ENCODE measurements at regions not wholly inside any gene's neighbourhood (a gene's known extent, or its start where the extent isn't known, plus 50 kb on each side); places are given as distances from the start of the nearest gene placed in this dataset.
"Not testable (repeated sequence)": the region's sequence is repeated elsewhere in the genome, so short reads cannot be mapped to it uniquely, and the experiment has no call there.

- Histone ChIP-seq H3K9ac (ENCODE audit: low read length) (no peak overlapping the region), H3K4me3 (ENCODE audit: low read length) (no peak overlapping the region), H3K36me3 (ENCODE audit: control insufficient read depth, insufficient read depth, low read length) (no peaks in the 10 kb centered on the region), H3K9me3 (ENCODE audit: control insufficient read depth, low read length) (no peaks in the 10 kb centered on the region), H3K4me1 (ENCODE audit: control insufficient read depth, insufficient read depth, low read length) (no peaks in the 10 kb centered on the region), H3K27me3 (ENCODE audit: control insufficient read depth, insufficient read depth, low read length) (no peaks in the 10 kb centered on the region)
These were observed 151.4 kb upstream of the P2RY1 start for GRCh38 chr3:152683521-152683999.

DNA sequence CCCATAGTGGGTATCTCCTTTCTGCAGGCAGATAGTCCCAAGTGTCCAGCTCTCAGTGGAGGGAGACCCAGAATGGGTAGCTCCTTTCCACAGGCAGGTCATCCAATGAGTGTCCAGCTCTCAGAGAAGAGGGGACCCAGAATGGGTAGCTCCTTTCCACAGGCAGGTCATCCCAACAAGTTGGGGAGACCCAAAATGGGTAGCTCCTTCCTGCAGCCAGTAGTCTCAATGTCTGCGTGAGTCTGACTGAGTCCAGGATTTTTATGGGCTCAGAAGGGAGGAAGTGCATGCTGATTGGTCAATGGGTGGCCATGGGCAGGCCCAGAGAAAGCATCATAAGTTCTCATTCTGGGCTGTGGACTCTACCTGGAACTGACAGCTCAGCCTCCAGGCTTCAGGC is 150.7 kb upstream of the P2RY1 start:
- Histone ChIP-seq H3K4me3 (ENCODE audit: low read length) (no peak overlapping the region), H3K9ac (ENCODE audit: low read length) (no peak overlapping the region), H3K36me3 (ENCODE audit: control insufficient read depth, insufficient read depth, low read length) (no peaks in the 10 kb centered on the region), H3K9me3 (ENCODE audit: control insufficient read depth, low read length) (no peaks in the 10 kb centered on the region), H3K27me3 (ENCODE audit: control insufficient read depth, insufficient read depth, low read length) (no peaks in the 10 kb centered on the region), H3K4me1 (ENCODE audit: control insufficient read depth, insufficient read depth, low read length) (no peaks in the 10 kb centered on the region)

DNA sequence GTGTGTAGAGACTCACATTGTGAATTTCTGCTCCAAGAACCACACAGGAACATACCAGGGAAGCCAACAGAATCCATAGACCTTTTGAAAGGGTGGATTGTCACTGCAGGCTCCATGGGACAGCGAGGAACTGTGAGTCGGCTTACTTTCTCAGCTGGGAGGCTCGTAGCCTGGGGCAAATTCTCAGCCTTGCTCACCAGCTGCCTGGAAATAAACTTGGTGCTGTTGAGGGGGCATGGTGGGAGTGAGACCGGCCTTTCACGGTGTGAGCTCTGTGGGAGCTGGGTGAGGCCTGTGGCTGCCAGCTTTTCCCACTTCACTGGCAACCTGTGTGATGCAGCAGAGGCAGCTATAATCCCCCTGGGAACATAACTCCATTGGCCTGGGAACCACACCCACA is 146.6 kb upstream of the P2RY1 start:
- H3K4me1 ChIP-seq (ENCODE audit: control insufficient read depth, insufficient read depth, low read length) = no peaks in the 10 kb centered on the region
- no peak overlapping the region for H3K9ac ChIP-seq (ENCODE audit: low read length)
- H3K9me3 ChIP-seq (ENCODE audit: control insufficient read depth, low read length) = no peaks in the 10 kb centered on the region
- no peaks in the 10 kb centered on the region for H3K36me3 ChIP-seq (ENCODE audit: control insufficient read depth, insufficient read depth, low read length)
- no peaks in the 10 kb centered on the region for H3K27me3 ChIP-seq (ENCODE audit: control insufficient read depth, insufficient read depth, low read length)
- H3K4me3 ChIP-seq (ENCODE audit: low read length) = no peak overlapping the region

- H3K36me3 ChIP-seq (ENCODE audit: control insufficient read depth, insufficient read depth, low read length); H3K9ac ChIP-seq (ENCODE audit: low read length); H3K4me3 ChIP-seq (ENCODE audit: low read length); H3K27me3 ChIP-seq (ENCODE audit: control insufficient read depth, insufficient read depth, low read length); H3K9me3 ChIP-seq (ENCODE audit: control insufficient read depth, low read length); H3K4me1 ChIP-seq (ENCODE audit: control insufficient read depth, insufficient read depth, low read length): not testable (repeated sequence)
These were observed 142.6 kb upstream of the P2RY1 start for GRCh38 chr3:152692326-152692725.

DNA sequence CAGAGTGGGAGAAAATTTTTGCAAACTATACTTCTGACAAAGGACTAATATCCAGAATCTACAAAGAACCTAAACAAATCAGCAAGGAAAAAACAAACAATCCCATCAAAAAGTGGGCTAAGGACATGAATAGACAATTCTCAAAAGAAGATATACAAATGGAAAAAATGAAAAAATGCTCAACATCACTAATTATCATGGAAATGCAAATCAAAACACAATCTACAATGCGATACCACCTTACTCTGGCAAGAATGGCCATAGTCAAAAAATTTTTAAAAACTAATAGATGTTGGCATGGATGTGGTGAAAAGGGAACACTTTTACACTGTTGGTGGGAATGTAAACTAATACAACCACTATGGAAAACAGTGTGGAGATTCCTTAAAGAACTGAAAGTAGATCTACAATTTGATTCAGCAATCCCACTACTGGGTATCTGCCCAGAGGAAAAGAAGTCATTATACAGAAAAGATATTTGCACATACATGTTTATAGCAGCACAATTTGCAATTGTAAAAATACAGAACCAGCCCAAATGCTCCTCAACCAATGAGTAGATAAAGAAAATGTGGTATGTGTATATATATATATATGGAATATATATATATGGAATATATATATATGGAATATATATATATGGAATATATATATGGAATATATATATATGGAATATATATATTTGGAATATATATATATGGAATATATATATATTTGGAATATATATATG is 141.2 kb upstream of the P2RY1 start:
- H3K4me1 ChIP-seq (ENCODE audit: control insufficient read depth, insufficient read depth, low read length); H3K4me3 ChIP-seq (ENCODE audit: low read length): not testable (repeated sequence)

DNA sequence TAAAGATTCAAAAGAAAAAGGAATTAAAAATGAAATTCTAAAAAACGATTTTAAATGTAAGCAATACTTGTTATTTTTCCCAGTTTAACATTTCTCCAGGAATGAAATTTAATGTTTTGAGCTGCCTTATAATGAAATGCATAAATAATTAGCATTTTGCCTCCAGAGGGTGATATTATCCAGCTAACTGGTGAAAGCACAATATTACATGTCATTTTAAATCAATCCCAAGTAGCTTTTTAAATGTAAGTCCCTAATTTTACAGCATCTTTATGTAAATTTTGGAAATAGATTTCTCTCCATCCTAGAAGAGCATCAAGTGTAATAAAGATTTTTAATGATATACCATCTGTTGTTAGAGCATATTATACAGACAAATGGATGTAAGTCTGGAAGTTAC is 139.1 kb upstream of the P2RY1 start:
- no peaks in the 10 kb centered on the region for H3K36me3 ChIP-seq (ENCODE audit: control insufficient read depth, insufficient read depth, low read length)
- no peaks in the 10 kb centered on the region for H3K27me3 ChIP-seq (ENCODE audit: control insufficient read depth, insufficient read depth, low read length)
- no peak overlapping the region for H3K4me3 ChIP-seq (ENCODE audit: low read length)
- H3K9ac ChIP-seq (ENCODE audit: low read length) = no peak overlapping the region
- H3K4me1 ChIP-seq (ENCODE audit: control insufficient read depth, insufficient read depth, low read length) = no peaks in the 10 kb centered on the region
- H3K9me3 ChIP-seq (ENCODE audit: control insufficient read depth, low read length) = no peaks in the 10 kb centered on the region

More for the DNA sequence above, 141.2 kb upstream of the P2RY1 start:
- not testable (repeated sequence) for H3K27me3 ChIP-seq (ENCODE audit: control insufficient read depth, insufficient read depth, low read length); H3K36me3 ChIP-seq (ENCODE audit: control insufficient read depth, insufficient read depth, low read length); H3K9me3 ChIP-seq (ENCODE audit: control insufficient read depth, low read length); H3K9ac ChIP-seq (ENCODE audit: low read length)

DNA sequence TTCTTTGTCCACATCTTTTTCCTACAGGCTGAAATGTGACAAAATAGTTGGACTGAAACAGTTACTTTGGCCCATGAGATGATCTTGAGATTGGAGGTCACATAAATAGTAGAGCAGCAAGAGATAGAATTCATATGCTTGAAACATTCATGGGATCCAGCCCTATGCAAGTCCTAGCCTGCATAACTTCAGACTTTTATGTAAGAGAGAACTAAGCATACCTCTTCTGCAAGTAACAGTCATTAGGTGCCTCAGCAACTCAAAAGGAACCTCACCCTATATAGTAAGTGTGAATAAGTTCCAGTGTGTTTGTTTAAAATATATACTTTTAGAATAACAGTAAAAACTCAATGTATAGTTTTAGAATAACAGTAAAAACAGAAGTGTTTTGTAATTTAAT is 138.0 kb upstream of the P2RY1 start:
- no peaks in the 10 kb centered on the region for H3K36me3 ChIP-seq (ENCODE audit: control insufficient read depth, insufficient read depth, low read length)
- H3K4me3 ChIP-seq (ENCODE audit: low read length) = no peak overlapping the region
- H3K9ac ChIP-seq (ENCODE audit: low read length) = no peak overlapping the region
- H3K4me1 ChIP-seq (ENCODE audit: control insufficient read depth, insufficient read depth, low read length) = no peaks in the 10 kb centered on the region
- no peaks in the 10 kb centered on the region for H3K27me3 ChIP-seq (ENCODE audit: control insufficient read depth, insufficient read depth, low read length)
- no peaks in the 10 kb centered on the region for H3K9me3 ChIP-seq (ENCODE audit: control insufficient read depth, low read length)

GRCh38 chr3:152703245-152703890 is 131.6 kb upstream of the P2RY1 start:
- Histone ChIP-seq H3K27me3 (ENCODE audit: control insufficient read depth, insufficient read depth, low read length) (no peaks in the 10 kb centered on the region), H3K4me1 (ENCODE audit: control insufficient read depth, insufficient read depth, low read length) (no peaks in the 10 kb centered on the region), H3K4me3 (ENCODE audit: low read length) (no peak overlapping the region), H3K9ac (ENCODE audit: low read length) (no peak overlapping the region), H3K9me3 (ENCODE audit: control insufficient read depth, low read length) (no peaks in the 10 kb centered on the region), H3K36me3 (ENCODE audit: control insufficient read depth, insufficient read depth, low read length) (no peaks in the 10 kb centered on the region)

- H3K27me3 ChIP-seq (ENCODE audit: control insufficient read depth, insufficient read depth, low read length) = no peaks in the 10 kb centered on the region
- no peak overlapping the region for H3K9ac ChIP-seq (ENCODE audit: low read length)
- H3K9me3 ChIP-seq (ENCODE audit: control insufficient read depth, low read length) = no peaks in the 10 kb centered on the region
- no peaks in the 10 kb centered on the region for H3K36me3 ChIP-seq (ENCODE audit: control insufficient read depth, insufficient read depth, low read length)
- no peaks in the 10 kb centered on the region for H3K4me1 ChIP-seq (ENCODE audit: control insufficient read depth, insufficient read depth, low read length)
- H3K4me3 ChIP-seq (ENCODE audit: low read length) = no peak overlapping the region
These were observed 127.8 kb upstream of the P2RY1 start for GRCh38 chr3:152706991-152707713.

DNA sequence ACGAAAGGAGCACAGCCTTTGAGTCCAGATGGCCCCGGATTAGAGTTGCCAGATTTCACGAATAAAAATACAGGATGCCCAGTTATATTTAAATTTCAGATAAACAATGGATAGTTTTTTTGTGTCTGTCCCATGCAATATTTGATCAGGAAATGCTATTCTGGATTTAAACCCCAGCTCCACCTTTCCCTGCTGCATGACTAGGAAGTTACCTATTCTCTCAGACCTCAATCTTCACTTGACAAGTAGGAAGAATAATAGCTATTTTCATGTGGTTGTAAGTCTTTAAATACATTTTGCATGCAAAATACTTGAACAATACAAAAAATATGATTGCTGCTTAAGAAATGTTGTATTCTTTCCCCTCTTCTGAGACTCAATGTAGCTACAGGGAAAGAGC is 125.3 kb upstream of the P2RY1 start:
- Histone ChIP-seq H3K4me3 (ENCODE audit: low read length) (no peak overlapping the region), H3K9ac (ENCODE audit: low read length) (no peak overlapping the region), H3K36me3 (ENCODE audit: control insufficient read depth, insufficient read depth, low read length) (no peaks in the 10 kb centered on the region), H3K9me3 (ENCODE audit: control insufficient read depth, low read length) (no peaks in the 10 kb centered on the region), H3K27me3 (ENCODE audit: control insufficient read depth, insufficient read depth, low read length) (no peaks in the 10 kb centered on the region), H3K4me1 (ENCODE audit: control insufficient read depth, insufficient read depth, low read length) (no peaks in the 10 kb centered on the region)

DNA sequence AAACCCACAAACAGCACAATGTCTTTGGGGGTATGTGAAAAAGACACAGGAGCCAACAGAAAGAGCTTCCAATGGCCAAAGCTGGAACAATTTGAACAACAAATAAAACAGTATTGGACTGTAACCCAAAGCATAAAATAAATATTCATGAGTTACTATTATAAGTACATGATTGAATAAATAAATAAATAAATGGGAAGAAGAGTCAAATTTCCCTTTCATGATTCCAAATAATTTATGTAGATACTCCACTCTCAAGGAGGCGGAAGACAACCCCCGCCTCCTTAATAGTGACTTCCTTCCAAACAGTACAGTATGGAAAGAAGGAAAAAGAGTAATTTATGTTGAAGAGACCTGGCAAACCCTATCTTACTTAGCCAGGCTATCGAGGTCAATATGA is 124.4 kb upstream of the P2RY1 start:
- no peak overlapping the region for H3K9ac ChIP-seq (ENCODE audit: low read length)
- H3K9me3 ChIP-seq (ENCODE audit: control insufficient read depth, low read length) = no peaks in the 10 kb centered on the region
- no peaks in the 10 kb centered on the region for H3K27me3 ChIP-seq (ENCODE audit: control insufficient read depth, insufficient read depth, low read length)
- H3K36me3 ChIP-seq (ENCODE audit: control insufficient read depth, insufficient read depth, low read length) = no peaks in the 10 kb centered on the region
- H3K4me3 ChIP-seq (ENCODE audit: low read length) = no peak overlapping the region
- H3K4me1 ChIP-seq (ENCODE audit: control insufficient read depth, insufficient read depth, low read length) = no peaks in the 10 kb centered on the region

GRCh38 chr3:152713989-152714388 is 120.9 kb upstream of the P2RY1 start:
- Histone ChIP-seq H3K27me3 (ENCODE audit: control insufficient read depth, insufficient read depth, low read length) (no peaks in the 10 kb centered on the region), H3K4me1 (ENCODE audit: control insufficient read depth, insufficient read depth, low read length) (no peaks in the 10 kb centered on the region), H3K36me3 (ENCODE audit: control insufficient read depth, insufficient read depth, low read length) (no peaks in the 10 kb centered on the region), H3K4me3 (ENCODE audit: low read length) (no peak overlapping the region), H3K9ac (ENCODE audit: low read length) (no peak overlapping the region), H3K9me3 (ENCODE audit: control insufficient read depth, low read length) (no peaks in the 10 kb centered on the region)
